Sigmoid colon (tissue), 4 donors: ENCODE measurements at regions not wholly inside any gene's neighbourhood (a gene's known extent, or its start where the extent isn't known, plus 50 kb on each side); places are given as distances from the start of the nearest gene placed in this dataset.
"Not testable (repeated sequence)": the region's sequence is repeated elsewhere in the genome, so short reads cannot be mapped to it uniquely, and the experiment has no call there.

Source experiments
- CTCF ChIP-seq, 4 experiments: fragments of 450-650 bp in 3 of 4; fragments of 200-600 bp in 1 of 4; IDR thresholded peaks; one replicate each; pipeline ENCODE4 v1.5.1; 2016 to 2019; ENCODE audit warnings: antibody characterized with exemption in 4 of 4, mild to moderate bottlenecking in 3 of 4, moderate library complexity in 2 of 4
- POLR2AphosphoS5 ChIP-seq, 4 donors: sonication (generic); formaldehyde crosslinking; IDR thresholded peaks; one replicate each; pipeline ENCODE4 v1.6.1; 2017; ENCODE audit warnings: antibody characterized with exemption in 4 of 4

GRCh38 chr6:68195753-68196152 is 439.3 kb upstream of the ADGRB3 start:
- not testable (repeated sequence) for TF ChIP-seq CTCF, POLR2AphosphoS5 (IDR thresholded peaks at IDR 0.05)
